Testis (tissue), 2 donors: ENCODE measurements at regions not wholly inside any gene's neighbourhood (a gene's known extent, or its start where the extent isn't known, plus 50 kb on each side); places are given as distances from the start of the nearest gene placed in this dataset.

ENCODE experiments used
- DNase-seq: peaks from one replicate; pipeline ENCODE4 v3.0.0-alpha.2; 2019
- H3K27ac ChIP-seq, 2 donors: fragments of 200-600 bp; sonication (generic); one replicate each; pipeline ENCODE4 v1.5.1; 2019
- H3K27me3 ChIP-seq: fragments of 200-600 bp; sonication (generic); one replicate; pipeline ENCODE4 v1.5.1; 2019
- H3K36me3 ChIP-seq: fragments of 200-600 bp; sonication (generic); one replicate; pipeline ENCODE4 v1.5.1; 2017; ENCODE audit warnings: low read depth; ENCODE audit errors: missing control alignments
- H3K4me1 ChIP-seq: fragments of 200-600 bp; sonication (generic); one replicate; pipeline ENCODE4 v1.5.1; 2019
- H3K4me3 ChIP-seq, 2 donors: fragments of 200-600 bp; sonication (generic); one replicate each; pipeline ENCODE4 v1.5.1; 2017 to 2019
- H3K9me3 ChIP-seq: fragments of 200-600 bp; sonication (generic); one replicate; pipeline ENCODE4 v1.5.1; 2017
- POLR2A ChIP-seq: fragments of 450-650 bp; IDR thresholded peaks from one replicate; pipeline ENCODE4 v1.6.1; 2017; ENCODE audit warnings: antibody characterized with exemption, mild to moderate bottlenecking, moderate library complexity
- WGBS, 2 donors: methylation state at CpG; one replicate each; pipeline ENCODE4 v1.1.5; 2018; 5-methylcytosine and 5-hydroxymethylcytosine counted together
- intact Hi-C: fragments of 100-400 bp; cut with DNase I; formaldehyde crosslinking; loops from one replicate; pipeline ENCODE4 v1.15.1; 2023; ENCODE audit warnings: low total_unique reads
- TF ChIP-seq, protein P1 (sequence below), 3 experiments: fragments of 450-650 bp in 2 of 3; fragments of 200-600 bp in 1 of 3; sonication (generic) in 1 of 3; IDR thresholded peaks; one replicate each; pipeline ENCODE4 v1.5.1; 2016 to 2019; ENCODE audit warnings: antibody characterized with exemption in 3 of 3, mild to moderate bottlenecking in 2 of 3, moderate library complexity in 1 of 3

GRCh38 chr13:107348925-107349324 lies 781.0 kb upstream of the ARGLU1 start:
- TF ChIP-seq POLR2A, result no peak
- TF ChIP-seq, protein P1, sequence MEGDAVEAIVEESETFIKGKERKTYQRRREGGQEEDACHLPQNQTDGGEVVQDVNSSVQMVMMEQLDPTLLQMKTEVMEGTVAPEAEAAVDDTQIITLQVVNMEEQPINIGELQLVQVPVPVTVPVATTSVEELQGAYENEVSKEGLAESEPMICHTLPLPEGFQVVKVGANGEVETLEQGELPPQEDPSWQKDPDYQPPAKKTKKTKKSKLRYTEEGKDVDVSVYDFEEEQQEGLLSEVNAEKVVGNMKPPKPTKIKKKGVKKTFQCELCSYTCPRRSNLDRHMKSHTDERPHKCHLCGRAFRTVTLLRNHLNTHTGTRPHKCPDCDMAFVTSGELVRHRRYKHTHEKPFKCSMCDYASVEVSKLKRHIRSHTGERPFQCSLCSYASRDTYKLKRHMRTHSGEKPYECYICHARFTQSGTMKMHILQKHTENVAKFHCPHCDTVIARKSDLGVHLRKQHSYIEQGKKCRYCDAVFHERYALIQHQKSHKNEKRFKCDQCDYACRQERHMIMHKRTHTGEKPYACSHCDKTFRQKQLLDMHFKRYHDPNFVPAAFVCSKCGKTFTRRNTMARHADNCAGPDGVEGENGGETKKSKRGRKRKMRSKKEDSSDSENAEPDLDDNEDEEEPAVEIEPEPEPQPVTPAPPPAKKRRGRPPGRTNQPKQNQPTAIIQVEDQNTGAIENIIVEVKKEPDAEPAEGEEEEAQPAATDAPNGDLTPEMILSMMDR (IDR thresholded peaks at IDR 0.05), result no peak
- Histone ChIP-seq H3K4me1 (no peaks in the 10 kb centered on the region), H3K9me3 (no peaks in the 10 kb centered on the region), H3K27ac (no peak overlapping the region), H3K36me3 (no peaks in the 10 kb centered on the region), H3K27me3 (no peaks in the 10 kb centered on the region), H3K4me3 (no peak overlapping the region)
- no peak for DNase-seq
- WGBS, 2 donors, result 72 to 73% methylated on average over 2 of the region's 2 CpGs
- intact Hi-C loops, result no loop called here

DNA sequence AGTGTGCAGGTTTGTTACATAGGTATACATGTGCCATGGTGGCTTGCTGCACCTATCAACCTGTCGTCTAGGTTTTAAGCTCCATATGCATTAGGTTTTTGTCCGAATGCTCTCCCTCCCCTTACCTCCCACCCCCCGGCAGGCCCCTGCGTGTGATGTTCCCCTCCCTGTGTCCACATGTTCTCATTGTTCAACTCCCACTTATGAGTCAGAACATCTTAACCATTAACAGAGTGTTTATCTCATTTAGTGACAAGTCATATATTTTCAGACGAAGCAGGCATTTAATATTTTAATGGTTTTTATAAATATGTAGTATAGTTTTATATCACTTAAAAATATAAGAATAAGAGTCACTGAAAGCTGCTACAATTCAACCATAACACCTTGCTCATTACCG lies 780.5 kb upstream of the ARGLU1 start:
- H3K4me3 ChIP-seq, result no peak overlapping the region
- no peaks in the 10 kb centered on the region for H3K9me3 ChIP-seq
- DNase-seq, result no peak
- H3K27me3 ChIP-seq, result no peaks in the 10 kb centered on the region
- no peak overlapping the region for H3K27ac ChIP-seq
- WGBS, 2 donors, result 36 to 48% methylated on average over 6 of the region's 6 CpGs
- TF ChIP-seq, protein P1 (IDR thresholded peaks at IDR 0.05), result no peak
- TF ChIP-seq POLR2A, result no peak
- intact Hi-C loops, result no loop called here
- H3K4me1 ChIP-seq, result no peaks in the 10 kb centered on the region
- no peaks in the 10 kb centered on the region for H3K36me3 ChIP-seq

- no peaks in the 10 kb centered on the region for H3K27me3 ChIP-seq
- no peaks in the 10 kb centered on the region for H3K36me3 ChIP-seq
- TF ChIP-seq, protein P1 (IDR thresholded peaks at IDR 0.05), result no peak
- no peak for TF ChIP-seq POLR2A
- no peaks in the 10 kb centered on the region for H3K4me1 ChIP-seq
- no peak for DNase-seq
- H3K9me3 ChIP-seq, result no peaks in the 10 kb centered on the region
- 87 to 90% methylated on average over 14 of the region's 14 CpGs for WGBS, 2 donors
- intact Hi-C loops, result no loop called here
- no peak overlapping the region for H3K27ac ChIP-seq
- no peak overlapping the region for H3K4me3 ChIP-seq
Measured at GRCh38 chr13:107347641-107348369, 779.9 kb upstream of the ARGLU1 start.

GRCh38 chr13:107342747-107343146 lies 774.8 kb upstream of the ARGLU1 start:
- Histone ChIP-seq H3K27ac (no peak overlapping the region), H3K9me3 (no peaks in the 10 kb centered on the region), H3K36me3 (no peaks in the 10 kb centered on the region), H3K4me1 (no peaks in the 10 kb centered on the region), H3K27me3 (no peaks in the 10 kb centered on the region), H3K4me3 (no peak overlapping the region)
- no peak for DNase-seq
- intact Hi-C loops, result no loop called here
- WGBS, 2 donors, result 87 to 88% methylated on average over 3 of the region's 3 CpGs
- TF ChIP-seq, protein P1 (IDR thresholded peaks at IDR 0.05), result no peak
- TF ChIP-seq POLR2A, result no peak

GRCh38 chr13:107339209-107339608 lies 771.3 kb upstream of the ARGLU1 start:
- H3K4me3 ChIP-seq, result no peak overlapping the region
- no peaks in the 10 kb centered on the region for H3K36me3 ChIP-seq
- no peaks in the 10 kb centered on the region for H3K9me3 ChIP-seq
- TF ChIP-seq, protein P1 (IDR thresholded peaks at IDR 0.05), result no peak
- no peak for TF ChIP-seq POLR2A
- no peak for DNase-seq
- H3K27ac ChIP-seq, result no peak overlapping the region
- H3K4me1 ChIP-seq, result no peaks in the 10 kb centered on the region
- 77 to 83% methylated on average over 4 of the region's 4 CpGs for WGBS, 2 donors
- no peaks in the 10 kb centered on the region for H3K27me3 ChIP-seq
- intact Hi-C loops, result no loop called here
